ENCODE measurements at regions not wholly inside any gene's neighbourhood (a gene's known extent, or its start where the extent isn't known, plus 50 kb on each side); places are given as distances from the start of the nearest gene placed in this dataset.

GRCh38 chr5:174159327-174160114 lies 114.0 kb downstream of the NSG2 start:
- no peak for DNase-seq

GRCh38 chr5:174165406-174165805 lies 119.9 kb downstream of the NSG2 start:
- no peak for DNase-seq

- DNase-seq = no peak
Measured at GRCh38 chr5:174166231-174167079, 120.9 kb downstream of the NSG2 start.

GRCh38 chr5:174167080-174167910 lies 121.8 kb downstream of the NSG2 start:
- no peak for DNase-seq

- no peak for DNase-seq
Measured at GRCh38 chr5:174172152-174172551, 126.6 kb downstream of the NSG2 start.

- no peak for DNase-seq
Measured at GRCh38 chr5:174172566-174172965, 127.1 kb downstream of the NSG2 start.

- no peak for DNase-seq
Measured at GRCh38 chr5:174173766-174174165, 128.3 kb downstream of the NSG2 start.

- no peak for DNase-seq
Measured at GRCh38 chr5:174175716-174176268, 130.3 kb downstream of the NSG2 start.

GRCh38 chr5:174176511-174176910 lies 131.0 kb downstream of the NSG2 start:
- DNase-seq = no peak

GRCh38 chr5:174177531-174177930 lies 132.0 kb downstream of the NSG2 start:
- DNase-seq = no peak

GRCh38 chr5:174177976-174178605 lies 132.6 kb downstream of the NSG2 start:
- no peak for DNase-seq

- DNase-seq = no peak
Measured at GRCh38 chr5:174180639-174181038, 135.1 kb downstream of the NSG2 start.

GRCh38 chr5:174182111-174182510 lies 136.6 kb downstream of the NSG2 start:
- DNase-seq = no peak

- no peak for DNase-seq
Measured at GRCh38 chr5:174183701-174184100, 138.2 kb downstream of the NSG2 start.

- DNase-seq = no peak
Measured at GRCh38 chr5:174185506-174185905, 140.0 kb downstream of the NSG2 start.

- no peak for DNase-seq
Measured at GRCh38 chr5:174186096-174186695, 140.7 kb downstream of the NSG2 start.

GRCh38 chr5:174187001-174187400 lies 141.5 kb downstream of the NSG2 start:
- DNase-seq = no peak

GRCh38 chr5:174187481-174187880 lies 142.0 kb downstream of the NSG2 start:
- DNase-seq = no peak

GRCh38 chr5:174188295-174188694 lies 142.8 kb downstream of the NSG2 start:
- no peak for DNase-seq

- no peak for DNase-seq
Measured at GRCh38 chr5:174189654-174190541, 144.4 kb downstream of the NSG2 start.

GRCh38 chr5:174191076-174191475 lies 145.6 kb downstream of the NSG2 start:
- DNase-seq = no peak

Measured in NCI-H1092 (cell line).